B cell (primary cell): ENCODE measurements at regions not wholly inside any gene's neighbourhood (a gene's known extent, or its start where the extent isn't known, plus 50 kb on each side); places are given as distances from the start of the nearest gene placed in this dataset.

Experiments used
- ATAC-seq: fragments of 200-7000 bp; cut with Tn5 transposase; one replicate; pipeline ENCODE4 v1.10.0; 2021; ENCODE audit warnings: low read depth, mild to moderate bottlenecking, moderate number of reproducible peaks, moderate library complexity
- CTCF ChIA-PET: fragments of 350-600 bp; sonication (Branson Sonifier 250); formaldehyde crosslinking; loops from one replicate; lab custom pipeline; 2021; ENCODE audit warnings: antibody characterized with exemption, inconsistent platforms; lab: Charles Lee
- POLR2A ChIA-PET: fragments of 350-600 bp; sonication (Branson Sonifier 250); formaldehyde crosslinking; loops from one replicate; lab custom pipeline; 2021; ENCODE audit warnings: antibody characterized with exemption; lab: Charles Lee
- DNase-seq: peaks from one replicate; pipeline ENCODE4 v3.0.0; 2013
- H2AFZ ChIP-seq: 2 replicates; pipeline ENCODE4 v1.6.1; 2012; ENCODE audit warnings: mild to moderate bottlenecking, low read depth, low read length; ENCODE audit not compliant: insufficient read depth, poor library complexity, severe bottlenecking
- H3K27ac ChIP-seq, 2 donors: 1 replicate in 1 of 2; 2 replicates in 1 of 2; pipeline ENCODE4 v1.5.1; 2012 to 2013; ENCODE audit warnings: low read length in 2 of 2, mild to moderate bottlenecking in 2 of 2, moderate library complexity in 1 of 2
- H3K27me3 ChIP-seq, 4 experiments: fragments of 200-600 bp in 1 of 4; sonication (generic) in 1 of 4; replicated peaks in 1 of 4; 1 replicate in 2 of 4; 2 replicates in 2 of 4; pipeline versions ENCODE4 v1.6.1 to v1.7.0; 2013 to 2016; ENCODE audit warnings: low read length in 3 of 4, mild to moderate bottlenecking in 2 of 4, mixed read lengths in 1 of 4, moderate library complexity in 1 of 4; ENCODE audit not compliant: insufficient read depth in 4 of 4, control insufficient read depth in 3 of 4; ENCODE audit errors: control extremely low read depth in 1 of 4
- H3K36me3 ChIP-seq, 2 experiments: replicated peaks in 1 of 2; 1 replicate in 1 of 2; 2 replicates in 1 of 2; pipeline versions ENCODE4 v1.6.1 to v1.7.1; 2013; ENCODE audit warnings: low read length in 1 of 2; ENCODE audit not compliant: insufficient read depth in 2 of 2, control insufficient read depth in 1 of 2; ENCODE audit errors: control extremely low read depth in 1 of 2, extremely low read depth in 1 of 2
- H3K4me1 ChIP-seq, 2 donors: fragments of 200-600 bp in 1 of 2; sonication (generic) in 1 of 2; 1 replicate in 1 of 2; 2 replicates in 1 of 2; pipeline versions ENCODE4 v1.5.1 to v1.6.1; 2013 to 2017; ENCODE audit warnings: low read length in 2 of 2; ENCODE audit not compliant: control insufficient read depth in 2 of 2, insufficient read depth in 2 of 2
- H3K4me2 ChIP-seq: replicated peaks from 2 replicates; pipeline ENCODE3; 2012; ENCODE audit warnings: mild to moderate bottlenecking, low read depth, low read length; ENCODE audit not compliant: poor library complexity, severe bottlenecking
- H3K4me3 ChIP-seq, 5 experiments: fragments of 200-600 bp in 1 of 5; sonication (generic) in 1 of 5; 1 replicate in 3 of 5; 2 replicates in 2 of 5; pipeline versions ENCODE4 v1.5.1 to v1.7.0; 2011 to 2016; ENCODE audit warnings: low read length in 4 of 5, mild to moderate bottlenecking in 4 of 5, low read depth in 2 of 5, control low read depth in 1 of 5, moderate library complexity in 1 of 5; ENCODE audit not compliant: insufficient read depth in 1 of 5; ENCODE audit errors: control extremely low read depth in 1 of 5, extremely low read depth in 1 of 5
- H3K79me2 ChIP-seq: fragments of 200-600 bp; sonication (generic); one replicate; pipeline ENCODE4 v1.6.0; 2016; ENCODE audit warnings: low read length; ENCODE audit not compliant: control insufficient read depth, insufficient read depth
- H3K9ac ChIP-seq: fragments of 200-600 bp; sonication (generic); 2 replicates; pipeline ENCODE4 v1.6.1; 2017; ENCODE audit warnings: mild to moderate bottlenecking, low read length, moderate library complexity
- H3K9me3 ChIP-seq, 3 donors: one replicate each; pipeline versions ENCODE4 v1.6.1 to v1.7.1; 2013; ENCODE audit warnings: low read length in 2 of 3; ENCODE audit not compliant: control insufficient read depth in 2 of 3, insufficient read depth in 1 of 3; ENCODE audit errors: control extremely low read depth in 1 of 3
- H4K20me1 ChIP-seq: 2 replicates; pipeline ENCODE4 v1.6.0; 2012; ENCODE audit warnings: mild to moderate bottlenecking, low read length; ENCODE audit not compliant: insufficient read depth, control insufficient read depth, poor library complexity, severe bottlenecking
- H3K27ac Mint-ChIP-seq: one replicate; pipeline ENCODE4 v1.8.0; 2021; ENCODE audit warnings: mixed read lengths
- H3K27me3 Mint-ChIP-seq: one replicate; pipeline ENCODE4 v1.8.0; 2021; ENCODE audit warnings: mixed read lengths
- H3K4me1 Mint-ChIP-seq: one replicate; pipeline ENCODE4 v1.8.0; 2021; ENCODE audit warnings: mixed read lengths
- H3K4me3 Mint-ChIP-seq: one replicate; pipeline ENCODE4 v1.8.0; 2021; ENCODE audit warnings: mixed read lengths
- H3K9me3 Mint-ChIP-seq: one replicate; pipeline ENCODE4 v1.8.0; 2022; ENCODE audit warnings: mixed read lengths; ENCODE audit not compliant: insufficient read depth
- CTCF ChIP-seq: fragments of 200-600 bp; IDR thresholded peaks from one replicate; pipeline ENCODE4 v1.8.0; 2022; ENCODE audit warnings: antibody characterized with exemption, mild to moderate bottlenecking
- EZH2 ChIP-seq: IDR thresholded peaks from 2 replicates; pipeline ENCODE4 v1.6.1; 2012; ENCODE audit warnings: borderline replicate concordance, low read depth, mild to moderate bottlenecking, moderate library complexity, low read length; ENCODE audit not compliant: insufficient read depth, poor library complexity, severe bottlenecking
- WGBS: methylation state at CpG from one replicate; pipeline ENCODE4 v1.1.5; 2013; ENCODE audit warnings: missing lambda C conversion rate; ENCODE audit not compliant: insufficient coverage; 5-methylcytosine and 5-hydroxymethylcytosine counted together
- intact Hi-C: fragments of 100-400 bp; cut with micrococcal nuclease; formaldehyde crosslinking; loops from one replicate; pipeline ENCODE4 v1.10.0; 2022

- H2AFZ ChIP-seq: no peak overlapping the region
- Mint-ChIP-seq H3K27me3 (peaks cover 7% of the 10 kb centered on the region), H3K9me3 (no peaks in the 10 kb centered on the region), H3K4me1 (no peaks in the 10 kb centered on the region), H3K4me3 (no peak overlapping the region), H3K27ac (no peak overlapping the region)
- peaks cover 0 to 1% (median 0%) of the 10 kb centered on the region in 3 donors for H3K9me3 ChIP-seq
- intact Hi-C loops: no loop called here
- H3K27ac ChIP-seq: no peak overlapping the region
- DNase-seq (no peak), ATAC-seq (no peak)
- no peaks in the 10 kb centered on the region for H4K20me1 ChIP-seq
- CTCF ChIA-PET: no interaction called here
- POLR2A ChIA-PET: no interaction called here
- WGBS: no CpG with 5 or more reads among the region's 3 CpGs
- no peak overlapping the region for H3K4me3 ChIP-seq
- TF ChIP-seq CTCF (no peak), EZH2 (no peak)
- no peaks in the 10 kb centered on the region for H3K79me2 ChIP-seq
- no peak overlapping the region for H3K4me2 ChIP-seq
- no peaks in the 10 kb centered on the region for H3K27me3 ChIP-seq
- no peak overlapping the region for H3K9ac ChIP-seq
- H3K36me3 ChIP-seq: no peaks in the 10 kb centered on the region
- no peaks in the 10 kb centered on the region for H3K4me1 ChIP-seq
These were observed 310.9 kb downstream of the MID1IP1 start for GRCh38 chrX:39112143-39112542.

DNA sequence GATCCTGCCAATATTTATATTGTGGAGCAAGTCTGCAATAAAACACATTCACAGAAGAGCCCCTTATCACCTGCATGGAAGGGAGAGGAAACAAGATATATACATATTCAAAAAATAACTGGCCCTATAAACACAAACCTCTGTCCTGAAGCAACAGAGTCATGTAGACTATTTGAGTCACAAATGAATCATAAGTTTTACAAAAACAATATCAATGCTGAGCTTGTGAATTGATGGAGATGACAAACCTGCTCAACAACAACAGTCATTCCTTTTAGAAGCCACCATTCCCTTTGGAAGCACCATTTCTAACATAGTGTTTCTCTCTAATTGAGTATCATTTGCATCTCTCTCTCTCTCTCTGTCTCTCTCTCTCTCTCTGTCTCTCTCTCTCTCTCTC lies 313.9 kb downstream of the MID1IP1 start:
- no peak overlapping the region for H3K27ac Mint-ChIP-seq
- Histone ChIP-seq H3K36me3 (no peaks in the 10 kb centered on the region), H3K4me1 (no peaks in the 10 kb centered on the region), H3K4me3 (no peak overlapping the region), H3K27ac (no peak overlapping the region), H3K79me2 (no peaks in the 10 kb centered on the region), H2AFZ (no peak overlapping the region), H4K20me1 (no peaks in the 10 kb centered on the region), H3K9me3 (peaks cover 0 to 1% (median 0%) of the 10 kb centered on the region in 3 donors), H3K27me3 (no peaks in the 10 kb centered on the region), H3K4me2 (no peak overlapping the region), H3K9ac (no peak overlapping the region)
- DNase-seq: no peak
- ATAC-seq: no peak
- H3K9me3 Mint-ChIP-seq: no peaks in the 10 kb centered on the region
- peaks cover 7% of the 10 kb centered on the region for H3K27me3 Mint-ChIP-seq
- CTCF ChIA-PET: interaction anchor here (1.5 kb wide), 1 partner anchor 19 kb away, joined by 4 read pairs; no protein-coding TSS in a partner anchor
- TF ChIP-seq EZH2: no peak
- no peak for TF ChIP-seq CTCF
- H3K4me1 Mint-ChIP-seq: no peaks in the 10 kb centered on the region
- intact Hi-C loops: no loop called here
- H3K4me3 Mint-ChIP-seq: no peak overlapping the region
- POLR2A ChIA-PET: no interaction called here
